ENCODE measurements at regions not wholly inside any gene's neighbourhood (a gene's known extent, or its start where the extent isn't known, plus 50 kb on each side); places are given as distances from the start of the nearest gene placed in this dataset.

- TF ChIP-seq POLR2A (IDR thresholded peaks at IDR 0.05; ENCODE audit: insufficient read depth in 1 of 2, low read depth in 2 of 2, low read length in 2 of 2) (no peak), HNRNPL (IDR thresholded peaks at IDR 0.05; ENCODE audit: low read depth, low read length) (no peak), GMEB1 (CRISPR knock-in tag; IDR thresholded peaks at IDR 0.05; ENCODE audit: borderline replicate concordance) (no peak), JUNB (CRISPR knock-in tag; IDR thresholded peaks at IDR 0.05; ENCODE audit: borderline replicate concordance) (no peak), ZSCAN30 (CRISPR knock-in tag; IDR thresholded peaks at IDR 0.05) (no peak)
Observed at GRCh38 chr18:45222180-45222579, 393.1 kb upstream of the SLC14A2 start.
